ENCODE measurements at regions not wholly inside any gene's neighbourhood (a gene's known extent, or its start where the extent isn't known, plus 50 kb on each side); places are given as distances from the start of the nearest gene placed in this dataset.

DNA sequence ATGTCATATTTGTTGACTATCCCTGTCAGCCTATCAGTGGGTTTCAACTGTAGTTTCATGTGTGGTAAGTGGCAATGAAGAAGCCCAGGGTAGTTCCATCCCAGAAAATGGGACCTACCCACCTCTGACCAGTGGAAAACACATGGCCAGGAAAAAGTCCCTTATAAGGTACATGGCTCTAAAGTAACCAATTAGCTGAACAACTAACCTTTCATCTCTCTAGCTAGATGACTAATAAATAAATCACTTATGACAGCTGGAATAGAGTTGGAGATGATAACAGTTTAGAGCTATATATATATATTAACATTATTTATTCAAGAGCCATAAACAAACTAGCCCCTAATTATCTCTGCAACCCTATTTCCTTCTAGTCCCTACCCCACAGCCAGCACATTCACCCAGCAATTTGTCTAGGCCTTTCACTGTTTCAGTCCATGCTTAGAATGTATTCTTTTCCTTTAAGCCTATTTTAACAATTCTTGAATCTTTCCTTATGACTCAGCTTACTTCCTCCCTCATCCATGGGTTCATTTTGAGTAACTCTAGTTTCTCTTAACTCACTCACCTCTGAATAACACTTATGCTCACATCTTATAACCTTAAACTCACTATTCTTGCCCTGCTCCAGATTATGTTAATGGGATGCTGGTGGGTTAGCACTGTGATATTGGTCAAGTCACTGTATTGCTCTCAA is 83.7 kb downstream of the TNFSF18 start:
- Histone ChIP-seq H2AFZ (ENCODE audit: low read depth, low read length) (no peak overlapping the region), H3F3A (ENCODE audit: insufficient read depth, low read length, poor library complexity, severe bottlenecking) (no peaks in the 10 kb centered on the region)

DNA sequence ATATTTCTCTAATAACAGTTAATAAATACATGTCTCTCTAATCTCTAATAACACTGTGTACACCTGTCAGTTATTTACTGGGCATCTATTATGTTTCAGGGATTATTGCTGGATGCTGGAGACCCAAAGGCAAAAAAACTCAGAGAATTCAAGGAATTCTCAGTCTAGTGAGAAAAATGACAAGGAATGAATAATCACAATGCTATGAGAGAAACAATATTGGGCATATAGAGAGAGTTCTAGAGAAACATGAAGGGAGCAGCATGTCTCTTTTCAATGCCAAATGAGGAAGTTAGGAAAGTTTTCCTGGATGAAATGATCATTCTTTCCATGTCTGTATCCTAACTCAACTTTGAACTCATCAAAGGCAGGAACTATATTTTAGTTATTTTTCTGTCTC is 82.8 kb downstream of the TNFSF18 start:
- no peaks in the 10 kb centered on the region for H3K27me3 ChIP-seq (ENCODE audit: insufficient read depth, low read depth, low read length)
- no peaks in the 10 kb centered on the region for H3K9me3 ChIP-seq (ENCODE audit: low read length)
- H3K79me2 ChIP-seq (replicated peaks; ENCODE audit: insufficient read depth, low read length): no peaks in the 10 kb centered on the region
- H3K9me2 ChIP-seq (ENCODE audit: insufficient read depth, low read length): no peaks in the 10 kb centered on the region
- TF ChIP-seq SMC3 (conservative IDR thresholded peaks at IDR 0.05; ENCODE audit: poor library complexity): no peak
- no peak for TF ChIP-seq RAD21 (conservative IDR thresholded peaks at IDR 0.05)
- no peak for TF ChIP-seq REST (IDR thresholded peaks at IDR 0.05; ENCODE audit: borderline replicate concordance)
- no peak for TF ChIP-seq POLR2AphosphoS5 (IDR thresholded peaks at IDR 0.05)
- TF ChIP-seq EZH2 (IDR thresholded peaks at IDR 0.05; ENCODE audit: borderline replicate concordance, insufficient read depth, low read length, poor library complexity, severe bottlenecking): no peak
- no peak for TF ChIP-seq CTCF (IDR thresholded peaks at IDR 0.05; ENCODE audit: poor library complexity, severe bottlenecking)
- no peak for TF ChIP-seq MXI1 (conservative IDR thresholded peaks at IDR 0.05; ENCODE audit: poor library complexity, severe bottlenecking)
- TF ChIP-seq TAF1 (IDR thresholded peaks at IDR 0.05; ENCODE audit: low read depth): no peak
- no peak for TF ChIP-seq EP300 (conservative IDR thresholded peaks at IDR 0.05; ENCODE audit: poor library complexity, severe bottlenecking)
- H3K27ac ChIP-seq (ENCODE audit: low read length): no peak overlapping the region
- no peak overlapping the region for H3K4me3 ChIP-seq (ENCODE audit: low read length)
- no peaks in the 10 kb centered on the region for H3K36me3 ChIP-seq (ENCODE audit: insufficient read depth, low read length)
- H4K20me1 ChIP-seq (ENCODE audit: insufficient read depth): no peaks in the 10 kb centered on the region
- no peaks in the 10 kb centered on the region for H3F3A ChIP-seq (ENCODE audit: insufficient read depth, low read length, poor library complexity, severe bottlenecking)
- no peak overlapping the region for H3K9ac ChIP-seq (ENCODE audit: low read length)
- no peak overlapping the region for H3K4me2 ChIP-seq (ENCODE audit: low read length)
- no peak overlapping the region for H2AFZ ChIP-seq (ENCODE audit: low read depth, low read length)

More for the DNA sequence above, 83.7 kb downstream of the TNFSF18 start:
- H3K79me2 ChIP-seq (replicated peaks; ENCODE audit: insufficient read depth, low read length): no peaks in the 10 kb centered on the region
- H3K4me2 ChIP-seq (ENCODE audit: low read length): no peak overlapping the region
- no peaks in the 10 kb centered on the region for H3K36me3 ChIP-seq (ENCODE audit: insufficient read depth, low read length)
- TF ChIP-seq REST (IDR thresholded peaks at IDR 0.05; ENCODE audit: borderline replicate concordance) (no peak), POLR2AphosphoS5 (IDR thresholded peaks at IDR 0.05) (no peak), RAD21 (conservative IDR thresholded peaks at IDR 0.05) (no peak)
- no peaks in the 10 kb centered on the region for H4K20me1 ChIP-seq (ENCODE audit: insufficient read depth)
- H3K4me3 ChIP-seq (ENCODE audit: low read length): no peak overlapping the region
- H3K9me3 ChIP-seq (ENCODE audit: low read length): no peaks in the 10 kb centered on the region
- no peaks in the 10 kb centered on the region for H3K27me3 ChIP-seq (ENCODE audit: insufficient read depth, low read depth, low read length)
- H3K9me2 ChIP-seq (ENCODE audit: insufficient read depth, low read length): no peaks in the 10 kb centered on the region
- no peak overlapping the region for H3K9ac ChIP-seq (ENCODE audit: low read length)
- no peak overlapping the region for H3K27ac ChIP-seq (ENCODE audit: low read length)

Measured in neural cell (in vitro differentiated cells).